GM20000 (cell line): ENCODE measurements at regions not wholly inside any gene's neighbourhood (a gene's known extent, or its start where the extent isn't known, plus 50 kb on each side); places are given as distances from the start of the nearest gene placed in this dataset.

Source experiments
- DNase-seq: peaks from one replicate; pipeline ENCODE4 v3.0.0; 2012; ENCODE audit warnings: low spot score
- TF ChIP-seq, protein P1 (sequence below): IDR thresholded peaks from 2 replicates; pipeline ENCODE4 v1.5.1; 2012; ENCODE audit warnings: mild to moderate bottlenecking, control low read depth; ENCODE audit errors: extremely low read depth, missing control alignments

GRCh38 chr15:94778840-94779239 is 547.5 kb downstream of the MCTP2 start:
- no peak for DNase-seq
- TF ChIP-seq, protein P1, sequence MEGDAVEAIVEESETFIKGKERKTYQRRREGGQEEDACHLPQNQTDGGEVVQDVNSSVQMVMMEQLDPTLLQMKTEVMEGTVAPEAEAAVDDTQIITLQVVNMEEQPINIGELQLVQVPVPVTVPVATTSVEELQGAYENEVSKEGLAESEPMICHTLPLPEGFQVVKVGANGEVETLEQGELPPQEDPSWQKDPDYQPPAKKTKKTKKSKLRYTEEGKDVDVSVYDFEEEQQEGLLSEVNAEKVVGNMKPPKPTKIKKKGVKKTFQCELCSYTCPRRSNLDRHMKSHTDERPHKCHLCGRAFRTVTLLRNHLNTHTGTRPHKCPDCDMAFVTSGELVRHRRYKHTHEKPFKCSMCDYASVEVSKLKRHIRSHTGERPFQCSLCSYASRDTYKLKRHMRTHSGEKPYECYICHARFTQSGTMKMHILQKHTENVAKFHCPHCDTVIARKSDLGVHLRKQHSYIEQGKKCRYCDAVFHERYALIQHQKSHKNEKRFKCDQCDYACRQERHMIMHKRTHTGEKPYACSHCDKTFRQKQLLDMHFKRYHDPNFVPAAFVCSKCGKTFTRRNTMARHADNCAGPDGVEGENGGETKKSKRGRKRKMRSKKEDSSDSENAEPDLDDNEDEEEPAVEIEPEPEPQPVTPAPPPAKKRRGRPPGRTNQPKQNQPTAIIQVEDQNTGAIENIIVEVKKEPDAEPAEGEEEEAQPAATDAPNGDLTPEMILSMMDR = no peak

DNA sequence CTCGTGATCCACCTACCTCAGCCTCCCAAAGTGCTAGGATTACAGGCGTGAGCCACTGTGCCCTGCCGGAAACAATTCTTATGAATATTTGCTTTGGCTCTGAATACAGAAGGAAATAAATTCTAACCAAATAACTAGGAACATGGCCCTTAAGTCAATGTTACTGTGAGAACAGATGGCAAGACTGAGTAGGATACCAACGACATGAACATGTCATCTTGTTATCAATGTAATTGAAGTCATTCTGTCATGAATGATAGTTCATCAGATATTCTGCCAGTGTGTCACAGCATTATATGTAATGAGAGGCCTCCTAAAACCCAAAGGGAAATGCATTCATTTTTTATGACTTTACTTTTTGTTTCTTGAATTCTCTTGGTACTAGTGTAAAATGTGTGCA is 548.8 kb downstream of the MCTP2 start:
- no peak for DNase-seq
- TF ChIP-seq, protein P1 = no peak

GRCh38 chr15:94785091-94785490 is 553.7 kb downstream of the MCTP2 start:
- TF ChIP-seq, protein P1 = no peak
- DNase-seq = no peak

GRCh38 chr15:94791008-94791407 is 559.6 kb downstream of the MCTP2 start:
- TF ChIP-seq, protein P1 = no peak
- no peak for DNase-seq

GRCh38 chr15:94791510-94791909 is 560.1 kb downstream of the MCTP2 start:
- DNase-seq = no peak
- TF ChIP-seq, protein P1 = no peak

DNA sequence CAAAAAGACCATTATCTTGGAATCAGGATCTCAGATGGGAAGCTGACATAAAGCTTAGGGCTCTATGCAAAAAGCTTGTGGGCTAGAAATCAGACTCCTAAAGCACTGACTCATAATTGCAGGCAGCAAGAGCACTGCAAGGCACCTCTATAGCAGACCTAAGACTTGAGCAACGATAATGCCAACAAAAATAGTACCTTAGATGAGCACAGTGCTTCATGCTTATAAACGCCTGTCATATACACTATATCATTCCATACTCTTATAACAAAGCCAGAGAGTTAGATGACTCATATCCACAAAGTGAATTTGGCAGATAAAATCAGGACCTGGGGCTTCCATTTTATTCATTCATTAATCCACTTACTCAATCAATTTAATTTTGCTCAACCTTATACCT is 560.8 kb downstream of the MCTP2 start:
- DNase-seq = no peak
- TF ChIP-seq, protein P1 = no peak

GRCh38 chr15:94793207-94793606 is 561.8 kb downstream of the MCTP2 start:
- DNase-seq = no peak
- TF ChIP-seq, protein P1 = no peak
